HG03571 (cell line): ENCODE measurements at regions not wholly inside any gene's neighbourhood (a gene's known extent, or its start where the extent isn't known, plus 50 kb on each side); places are given as distances from the start of the nearest gene placed in this dataset.
A peak's percentile ranks its signal among the peaks of the same experiment; 100 is the strongest.
"Not testable (repeated sequence)": the region's sequence is repeated elsewhere in the genome, so short reads cannot be mapped to it uniquely, and the experiment has no call there.

Experiments used
- ATAC-seq: cut with Tn5 transposase; IDR thresholded peaks from one replicate; pipeline ENCODE4 v1.9.1; 2021; ENCODE audit not compliant: unreplicated experiment

- no peak for ATAC-seq
These were observed 619.5 kb upstream of the SEMA3D start for GRCh38 chr7:85806321-85806720.

GRCh38 chr7:85805656-85806055, 618.8 kb upstream of the SEMA3D start:
- no peak for ATAC-seq

- ATAC-seq = no peak
These were observed 618.4 kb upstream of the SEMA3D start for GRCh38 chr7:85805249-85805648.

- no peak for ATAC-seq
These were observed 615.4 kb upstream of the SEMA3D start for GRCh38 chr7:85802211-85802610.

- no peak for ATAC-seq
These were observed 610.1 kb upstream of the SEMA3D start for GRCh38 chr7:85796956-85797355.

- ATAC-seq = not testable (repeated sequence)
These were observed 604.2 kb upstream of the SEMA3D start for GRCh38 chr7:85791098-85791497.

- no peak for ATAC-seq
These were observed 594.8 kb upstream of the SEMA3D start for GRCh38 chr7:85781606-85782005.

GRCh38 chr7:85776691-85777345, 590.0 kb upstream of the SEMA3D start:
- no peak for ATAC-seq

- ATAC-seq = no peak
These were observed 588.6 kb upstream of the SEMA3D start for GRCh38 chr7:85775431-85775830.

- ATAC-seq = no peak
These were observed 588.1 kb upstream of the SEMA3D start for GRCh38 chr7:85774986-85775385.

GRCh38 chr7:85773116-85773728, 586.4 kb upstream of the SEMA3D start:
- ATAC-seq = no peak

- ATAC-seq = no peak
These were observed 584.7 kb upstream of the SEMA3D start for GRCh38 chr7:85771516-85771915.

- no peak for ATAC-seq
These were observed 583.5 kb upstream of the SEMA3D start for GRCh38 chr7:85770332-85770731.

- ATAC-seq = no peak
These were observed 578.9 kb upstream of the SEMA3D start for GRCh38 chr7:85765698-85766298.

GRCh38 chr7:85764034-85764433, 577.2 kb upstream of the SEMA3D start:
- no peak for ATAC-seq

GRCh38 chr7:85757348-85757747, 570.5 kb upstream of the SEMA3D start:
- ATAC-seq = no peak

GRCh38 chr7:85750454-85750949, 563.6 kb upstream of the SEMA3D start:
- ATAC-seq = peak; percentile 93

GRCh38 chr7:85749696-85750453, 563.0 kb upstream of the SEMA3D start:
- peak; percentile 12 for ATAC-seq

GRCh38 chr7:85748861-85749260, 562.0 kb upstream of the SEMA3D start:
- ATAC-seq = no peak

- ATAC-seq = no peak
These were observed 550.6 kb upstream of the SEMA3D start for GRCh38 chr7:85737426-85737825.

- ATAC-seq = no peak
These were observed 549.2 kb upstream of the SEMA3D start for GRCh38 chr7:85736085-85736484.

- no peak for ATAC-seq
These were observed 548.0 kb upstream of the SEMA3D start for GRCh38 chr7:85734823-85735222.
